Transverse colon (tissue), 4 donors: ENCODE measurements at regions not wholly inside any gene's neighbourhood (a gene's known extent, or its start where the extent isn't known, plus 50 kb on each side); places are given as distances from the start of the nearest gene placed in this dataset.

ENCODE experiments used
- DNase-seq: peaks from one replicate; pipeline ENCODE4 v3.0.0-alpha.2; 2019
- H3K27ac ChIP-seq, 4 donors: fragments of 200-600 bp; sonication (generic); 2 replicates each; pipeline ENCODE4 v1.5.1; 2016 to 2018; ENCODE audit warnings: inconsistent platforms in 4 of 4
- H3K27me3 ChIP-seq: fragments of 200-600 bp; sonication (generic); 2 replicates; pipeline ENCODE4 v1.5.1; 2017; ENCODE audit warnings: inconsistent platforms
- H3K36me3 ChIP-seq, 4 donors: fragments of 200-600 bp; sonication (generic); 2 replicates each; pipeline ENCODE4 v1.5.1; 2017 to 2019; ENCODE audit warnings: inconsistent platforms in 4 of 4
- H3K4me1 ChIP-seq, 4 donors: fragments of 200-600 bp; sonication (generic); 2 replicates each; pipeline ENCODE4 v1.5.1; 2017 to 2020; ENCODE audit warnings: inconsistent platforms in 4 of 4
- H3K4me3 ChIP-seq, 4 donors: fragments of 200-600 bp; sonication (generic); 1 replicate in 1 of 4; 2 replicates in 3 of 4; pipeline versions ENCODE4 v1.5.1 to v1.6.1; 2017 to 2019; ENCODE audit warnings: inconsistent platforms in 4 of 4
- H3K9me3 ChIP-seq, 2 donors: fragments of 200-600 bp; sonication (generic); 2 replicates each; pipeline ENCODE4 v1.5.1; 2017 to 2019; ENCODE audit warnings: inconsistent platforms in 2 of 2
- EP300 ChIP-seq: sonication (generic); formaldehyde crosslinking; IDR thresholded peaks from one replicate; pipeline ENCODE4 v1.6.1; 2017; ENCODE audit warnings: antibody characterized with exemption, low read depth
- POLR2A ChIP-seq: fragments of 450-650 bp; IDR thresholded peaks from one replicate; pipeline ENCODE4 v1.6.1; 2016; ENCODE audit warnings: antibody characterized with exemption, mild to moderate bottlenecking, moderate library complexity
- POLR2AphosphoS5 ChIP-seq, 3 donors: sonication (generic); formaldehyde crosslinking; IDR thresholded peaks; one replicate each; pipeline ENCODE4 v1.6.1; 2016; ENCODE audit warnings: antibody characterized with exemption in 3 of 3
- WGBS, 2 donors: methylation state at CpG; one replicate each; pipeline ENCODE4 v1.1.5; 2018; ENCODE audit warnings: low coverage in 1 of 2; 5-methylcytosine and 5-hydroxymethylcytosine counted together
- in situ Hi-C, 4 donors: fragments of 200-750 bp; cut with MboI; loops; one replicate each; pipeline versions ENCODE4 v1.15.0 to v1.15.1; 2017; ENCODE audit warnings: low sequenced_read_pairs in 3 of 4, low pct_ligation_motif_present in 1 of 4, low pct_unique_long_range_greater_than_20kb in 1 of 4
- intact Hi-C: fragments of 100-400 bp; cut with DNase I; formaldehyde crosslinking; loops from one replicate; pipeline ENCODE4 v1.15.1; 2023; ENCODE audit warnings: low total_unique reads
- TF ChIP-seq, protein P1 (sequence below), 5 experiments: fragments of 200-600 bp in 3 of 5; fragments of 450-650 bp in 2 of 5; sonication (generic) in 3 of 5; IDR thresholded peaks; 1 replicate in 2 of 5; 2 replicates in 3 of 5; pipeline ENCODE4 v1.5.1; 2016 to 2017; ENCODE audit warnings: antibody characterized with exemption in 5 of 5, inconsistent platforms in 3 of 5, mild to moderate bottlenecking in 2 of 5, moderate library complexity in 1 of 5

GRCh38 chr2:12584338-12584737 lies 132.4 kb upstream of the TRIB2 start:
- Histone ChIP-seq H3K4me1 (peaks cover 0 to 13% (median 2%) of the 10 kb centered on the region in 4 donors), H3K27me3 (no peaks in the 10 kb centered on the region), H3K9me3 (no peaks in the 10 kb centered on the region), H3K4me3 (no peak overlapping the region), H3K27ac (no peak overlapping the region), H3K36me3 (no peaks in the 10 kb centered on the region)
- TF ChIP-seq EP300 (no peak), POLR2AphosphoS5 (IDR thresholded peaks at IDR 0.05) (no peak), POLR2A (no peak)
- TF ChIP-seq, protein P1, sequence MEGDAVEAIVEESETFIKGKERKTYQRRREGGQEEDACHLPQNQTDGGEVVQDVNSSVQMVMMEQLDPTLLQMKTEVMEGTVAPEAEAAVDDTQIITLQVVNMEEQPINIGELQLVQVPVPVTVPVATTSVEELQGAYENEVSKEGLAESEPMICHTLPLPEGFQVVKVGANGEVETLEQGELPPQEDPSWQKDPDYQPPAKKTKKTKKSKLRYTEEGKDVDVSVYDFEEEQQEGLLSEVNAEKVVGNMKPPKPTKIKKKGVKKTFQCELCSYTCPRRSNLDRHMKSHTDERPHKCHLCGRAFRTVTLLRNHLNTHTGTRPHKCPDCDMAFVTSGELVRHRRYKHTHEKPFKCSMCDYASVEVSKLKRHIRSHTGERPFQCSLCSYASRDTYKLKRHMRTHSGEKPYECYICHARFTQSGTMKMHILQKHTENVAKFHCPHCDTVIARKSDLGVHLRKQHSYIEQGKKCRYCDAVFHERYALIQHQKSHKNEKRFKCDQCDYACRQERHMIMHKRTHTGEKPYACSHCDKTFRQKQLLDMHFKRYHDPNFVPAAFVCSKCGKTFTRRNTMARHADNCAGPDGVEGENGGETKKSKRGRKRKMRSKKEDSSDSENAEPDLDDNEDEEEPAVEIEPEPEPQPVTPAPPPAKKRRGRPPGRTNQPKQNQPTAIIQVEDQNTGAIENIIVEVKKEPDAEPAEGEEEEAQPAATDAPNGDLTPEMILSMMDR (IDR thresholded peaks at IDR 0.05) = no peak
- intact Hi-C loops = no loop called here
- in situ Hi-C loops = no loop called here
- no peak for DNase-seq
- 97 to 100% methylated on average over 2 to 3 of the region's 3 CpGs for WGBS, 2 donors

GRCh38 chr2:12585784-12586183 lies 131.0 kb upstream of the TRIB2 start:
- WGBS, 2 donors = 92 to 97% methylated on average over 2 of the region's 2 CpGs
- Histone ChIP-seq H3K27ac (no peak overlapping the region), H3K27me3 (no peaks in the 10 kb centered on the region), H3K9me3 (no peaks in the 10 kb centered on the region), H3K4me1 (peaks cover 0 to 13% (median 2%) of the 10 kb centered on the region in 4 donors), H3K4me3 (no peak overlapping the region), H3K36me3 (no peaks in the 10 kb centered on the region)
- no peak for DNase-seq
- in situ Hi-C loops = no loop called here
- intact Hi-C loops = no loop called here
- no peak for TF ChIP-seq POLR2A
- no peak for TF ChIP-seq EP300
- TF ChIP-seq POLR2AphosphoS5 (IDR thresholded peaks at IDR 0.05) = no peak
- TF ChIP-seq, protein P1 (IDR thresholded peaks at IDR 0.05) = no peak

GRCh38 chr2:12587228-12587627 lies 129.5 kb upstream of the TRIB2 start:
- Histone ChIP-seq H3K27ac (no peak overlapping the region), H3K9me3 (no peaks in the 10 kb centered on the region), H3K4me1 (peaks cover 0 to 13% (median 2%) of the 10 kb centered on the region in 4 donors), H3K36me3 (no peaks in the 10 kb centered on the region), H3K27me3 (no peaks in the 10 kb centered on the region), H3K4me3 (no peak overlapping the region)
- intact Hi-C loops (no loop called here), in situ Hi-C loops (no loop called here)
- 89% methylated on average over 2 of the region's 2 CpGs; no CpG with 5 or more reads in 1 of the 2 donors for WGBS, 2 donors
- no peak for DNase-seq
- TF ChIP-seq POLR2A (no peak), EP300 (no peak), POLR2AphosphoS5 (IDR thresholded peaks at IDR 0.05) (no peak)
- TF ChIP-seq, protein P1 (IDR thresholded peaks at IDR 0.05) = no peak

- Histone ChIP-seq H3K27ac (peak overlapping the region; percentile 1 to 49 (median 38)), H3K4me3 (no peak overlapping the region), H3K27me3 (no peaks in the 10 kb centered on the region), H3K9me3 (no peaks in the 10 kb centered on the region), H3K4me1 (peaks cover 0 to 13% (median 2%) of the 10 kb centered on the region in 4 donors), H3K36me3 (no peaks in the 10 kb centered on the region)
- intact Hi-C loops (no loop called here), in situ Hi-C loops (no loop called here)
- DNase-seq = peak; percentile 27
- WGBS, 2 donors = 64% methylated on average over 4 of the region's 4 CpGs; no CpG with 5 or more reads in 1 of the 2 donors
- no peak for TF ChIP-seq EP300
- TF ChIP-seq, protein P1 (IDR thresholded peaks at IDR 0.05) = no peak
- TF ChIP-seq POLR2AphosphoS5 (IDR thresholded peaks at IDR 0.05) = peak in 2 of 3 donors; percentile 29 to 32
- TF ChIP-seq POLR2A = no peak
Observed at GRCh38 chr2:12587729-12588522, 128.8 kb upstream of the TRIB2 start.
